ENCODE measurements at regions not wholly inside any gene's neighbourhood (a gene's known extent, or its start where the extent isn't known, plus 50 kb on each side); places are given as distances from the start of the nearest gene placed in this dataset.

GRCh38 chr7:136665878-136666509 is 202.5 kb upstream of the CHRM2 start:
- CTCF ChIA-PET = no interaction called here
- peaks cover 10% of the 10 kb centered on the region for H3K9me3 Mint-ChIP-seq (ENCODE audit: unreplicated experiment)
- no TSS peak for BruUV-seq (replicated peaks)
- no peaks in the 10 kb centered on the region for H3K36me3 Mint-ChIP-seq (ENCODE audit: insufficient read depth, unreplicated experiment)
- H3K4me3 ChIP-seq (ENCODE audit: low read depth, low read length) = no peak overlapping the region
- intact Hi-C loops (cut with micrococcal nuclease; ENCODE audit: unreplicated experiment) = no loop called here
- no peaks in the 10 kb centered on the region for H3K27me3 Mint-ChIP-seq (ENCODE audit: insufficient read depth, unreplicated experiment)
- POLR2A ChIA-PET = no interaction called here
- H3K4me1 ChIP-seq = no peaks in the 10 kb centered on the region
- no peaks in the 10 kb centered on the region for H3K27me3 ChIP-seq (replicated peaks; ENCODE audit: control insufficient read depth, insufficient read depth, low read length)
- no peak for TF ChIP-seq CTCF (IDR thresholded peaks at IDR 0.05; ENCODE audit: insufficient read depth in 1 of 2, low read depth in 1 of 2, low read length in 1 of 2, severe bottlenecking in 1 of 2, unreplicated experiment in 1 of 2)
- H3K27ac Mint-ChIP-seq (ENCODE audit: unreplicated experiment) = no peak overlapping the region
- H3K4me1 Mint-ChIP-seq (ENCODE audit: low read depth, unreplicated experiment) = no peaks in the 10 kb centered on the region
- H3K9me3 ChIP-seq = 0 out of 2 replicates have a peak, but pooled peaks cover 3% of the 10 kb centered on the region
- no peak for DNase-seq
- H3K4me3 Mint-ChIP-seq (ENCODE audit: unreplicated experiment) = no peak overlapping the region
- H3K36me3 ChIP-seq (ENCODE audit: control insufficient read depth, insufficient read depth, low read length) = no peaks in the 10 kb centered on the region

- Histone ChIP-seq H3K36me3 (ENCODE audit: control insufficient read depth, insufficient read depth, low read length) (no peaks in the 10 kb centered on the region), H3K27me3 (replicated peaks; ENCODE audit: control insufficient read depth, insufficient read depth, low read length) (no peaks in the 10 kb centered on the region), H3K9me3 (no peaks in the 10 kb centered on the region), H3K4me1 (no peaks in the 10 kb centered on the region), H3K4me3 (ENCODE audit: low read depth, low read length) (no peak overlapping the region)
- ChIA-PET CTCF (no interaction called here), POLR2A (no interaction called here)
- H3K27ac Mint-ChIP-seq (ENCODE audit: unreplicated experiment) = no peak overlapping the region
- intact Hi-C loops (cut with micrococcal nuclease; ENCODE audit: unreplicated experiment) = no loop called here
- H3K27me3 Mint-ChIP-seq (ENCODE audit: insufficient read depth, unreplicated experiment) = no peaks in the 10 kb centered on the region
- H3K4me1 Mint-ChIP-seq (ENCODE audit: low read depth, unreplicated experiment) = no peaks in the 10 kb centered on the region
- no peak for TF ChIP-seq CTCF (IDR thresholded peaks at IDR 0.05; ENCODE audit: insufficient read depth in 1 of 2, low read depth in 1 of 2, low read length in 1 of 2, severe bottlenecking in 1 of 2, unreplicated experiment in 1 of 2)
- no peaks in the 10 kb centered on the region for H3K9me3 Mint-ChIP-seq (ENCODE audit: unreplicated experiment)
- no peak overlapping the region for H3K4me3 Mint-ChIP-seq (ENCODE audit: unreplicated experiment)
- BruUV-seq (replicated peaks) = no TSS peak
- no peaks in the 10 kb centered on the region for H3K36me3 Mint-ChIP-seq (ENCODE audit: insufficient read depth, unreplicated experiment)
- no peak for DNase-seq
Measured at GRCh38 chr7:136664537-136664936, 203.9 kb upstream of the CHRM2 start.

- H3K4me3 Mint-ChIP-seq (ENCODE audit: unreplicated experiment) = no peak overlapping the region
- H3K4me1 Mint-ChIP-seq (ENCODE audit: low read depth, unreplicated experiment) = no peaks in the 10 kb centered on the region
- no peaks in the 10 kb centered on the region for H3K27me3 Mint-ChIP-seq (ENCODE audit: insufficient read depth, unreplicated experiment)
- H3K9me3 ChIP-seq = no peaks in the 10 kb centered on the region
- H3K27ac Mint-ChIP-seq (ENCODE audit: unreplicated experiment) = no peak overlapping the region
- no TSS peak for BruUV-seq (replicated peaks)
- H3K4me3 ChIP-seq (ENCODE audit: low read depth, low read length) = no peak overlapping the region
- CTCF ChIA-PET = no interaction called here
- DNase-seq = no peak
- H3K4me1 ChIP-seq = no peaks in the 10 kb centered on the region
- H3K27me3 ChIP-seq (replicated peaks; ENCODE audit: control insufficient read depth, insufficient read depth, low read length) = no peaks in the 10 kb centered on the region
- H3K9me3 Mint-ChIP-seq (ENCODE audit: unreplicated experiment) = no peaks in the 10 kb centered on the region
- no peaks in the 10 kb centered on the region for H3K36me3 ChIP-seq (ENCODE audit: control insufficient read depth, insufficient read depth, low read length)
- intact Hi-C loops (cut with micrococcal nuclease; ENCODE audit: unreplicated experiment) = no loop called here
- POLR2A ChIA-PET = no interaction called here
- H3K36me3 Mint-ChIP-seq (ENCODE audit: insufficient read depth, unreplicated experiment) = no peaks in the 10 kb centered on the region
- no peak for TF ChIP-seq CTCF (IDR thresholded peaks at IDR 0.05; ENCODE audit: insufficient read depth in 1 of 2, low read depth in 1 of 2, low read length in 1 of 2, severe bottlenecking in 1 of 2, unreplicated experiment in 1 of 2)
Measured at GRCh38 chr7:136657482-136657921, 210.9 kb upstream of the CHRM2 start.
